Prostate gland (tissue), 2 donors: ENCODE measurements at regions not wholly inside any gene's neighbourhood (a gene's known extent, or its start where the extent isn't known, plus 50 kb on each side); places are given as distances from the start of the nearest gene placed in this dataset.

ENCODE experiments used
- POLR2A ChIP-seq: fragments of 450-650 bp; IDR thresholded peaks from one replicate; pipeline ENCODE4 v1.6.1; 2016; ENCODE audit warnings: antibody characterized with exemption, mild to moderate bottlenecking
- TF ChIP-seq, protein P1 (sequence below), 4 experiments: fragments of 200-600 bp in 2 of 4; fragments of 450-650 bp in 2 of 4; sonication (generic) in 2 of 4; IDR thresholded peaks; 1 replicate in 3 of 4; 2 replicates in 1 of 4; pipeline ENCODE4 v1.5.1; 2016 to 2019; ENCODE audit warnings: antibody characterized with exemption in 4 of 4, mild to moderate bottlenecking in 2 of 4, moderate library complexity in 2 of 4

DNA sequence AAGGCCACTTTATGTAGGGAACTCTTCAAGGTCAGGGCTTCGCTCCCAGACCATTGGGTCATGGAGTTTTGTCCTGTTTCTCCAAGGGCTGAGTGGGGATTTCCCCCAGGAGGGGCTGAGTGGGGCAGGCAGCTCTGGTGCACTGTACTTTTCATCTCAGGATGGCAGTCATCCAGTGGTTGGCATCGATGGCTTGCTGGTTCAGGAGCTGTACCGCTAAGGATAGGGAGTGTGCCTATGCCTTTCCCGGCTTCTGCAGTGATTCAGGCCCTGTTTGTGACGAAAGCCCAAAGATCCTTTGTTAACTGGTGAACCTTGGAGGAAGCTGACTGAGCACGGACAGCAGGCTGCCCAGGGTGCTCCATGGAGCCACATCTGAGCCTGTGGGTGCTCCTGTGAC lies 100.1 kb upstream of the GADD45A start:
- TF ChIP-seq, protein P1, sequence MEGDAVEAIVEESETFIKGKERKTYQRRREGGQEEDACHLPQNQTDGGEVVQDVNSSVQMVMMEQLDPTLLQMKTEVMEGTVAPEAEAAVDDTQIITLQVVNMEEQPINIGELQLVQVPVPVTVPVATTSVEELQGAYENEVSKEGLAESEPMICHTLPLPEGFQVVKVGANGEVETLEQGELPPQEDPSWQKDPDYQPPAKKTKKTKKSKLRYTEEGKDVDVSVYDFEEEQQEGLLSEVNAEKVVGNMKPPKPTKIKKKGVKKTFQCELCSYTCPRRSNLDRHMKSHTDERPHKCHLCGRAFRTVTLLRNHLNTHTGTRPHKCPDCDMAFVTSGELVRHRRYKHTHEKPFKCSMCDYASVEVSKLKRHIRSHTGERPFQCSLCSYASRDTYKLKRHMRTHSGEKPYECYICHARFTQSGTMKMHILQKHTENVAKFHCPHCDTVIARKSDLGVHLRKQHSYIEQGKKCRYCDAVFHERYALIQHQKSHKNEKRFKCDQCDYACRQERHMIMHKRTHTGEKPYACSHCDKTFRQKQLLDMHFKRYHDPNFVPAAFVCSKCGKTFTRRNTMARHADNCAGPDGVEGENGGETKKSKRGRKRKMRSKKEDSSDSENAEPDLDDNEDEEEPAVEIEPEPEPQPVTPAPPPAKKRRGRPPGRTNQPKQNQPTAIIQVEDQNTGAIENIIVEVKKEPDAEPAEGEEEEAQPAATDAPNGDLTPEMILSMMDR (IDR thresholded peaks at IDR 0.05), result no peak
- TF ChIP-seq POLR2A, result no peak
